ENCODE measurements at regions not wholly inside any gene's neighbourhood (a gene's known extent, or its start where the extent isn't known, plus 50 kb on each side); places are given as distances from the start of the nearest gene placed in this dataset.
"Not testable (repeated sequence)": the region's sequence is repeated elsewhere in the genome, so short reads cannot be mapped to it uniquely, and the experiment has no call there.

DNA sequence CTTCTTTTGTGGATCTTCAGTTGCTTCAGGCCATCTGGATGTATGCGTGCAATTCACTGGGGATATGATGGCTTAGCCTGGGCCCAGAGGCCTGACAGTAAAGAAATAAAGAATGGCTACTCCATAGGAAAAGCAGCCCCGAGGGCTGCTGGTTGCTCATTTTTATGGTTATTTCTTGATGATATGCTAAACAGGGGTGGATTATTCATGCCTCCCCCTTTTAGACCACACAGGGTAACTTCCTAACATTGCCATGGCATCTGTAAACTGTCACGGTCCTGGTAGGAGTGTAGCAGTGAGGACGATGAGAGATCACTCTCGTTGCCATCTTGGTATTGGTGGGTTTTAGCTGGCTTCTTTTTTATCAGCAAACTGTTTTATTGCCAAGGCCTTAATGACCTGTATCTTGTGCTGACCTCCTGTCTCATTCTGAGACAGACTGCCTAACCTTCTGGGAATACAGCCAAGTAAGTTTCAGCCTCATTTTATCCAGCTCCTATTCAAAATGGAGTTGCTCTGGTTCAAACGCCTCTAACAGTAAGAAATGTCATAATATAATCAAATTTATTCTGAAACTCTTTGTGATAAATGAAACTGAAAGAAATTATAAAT, 60.5 kb downstream of the DSEL start:
- DNase-seq: no peak

DNA sequence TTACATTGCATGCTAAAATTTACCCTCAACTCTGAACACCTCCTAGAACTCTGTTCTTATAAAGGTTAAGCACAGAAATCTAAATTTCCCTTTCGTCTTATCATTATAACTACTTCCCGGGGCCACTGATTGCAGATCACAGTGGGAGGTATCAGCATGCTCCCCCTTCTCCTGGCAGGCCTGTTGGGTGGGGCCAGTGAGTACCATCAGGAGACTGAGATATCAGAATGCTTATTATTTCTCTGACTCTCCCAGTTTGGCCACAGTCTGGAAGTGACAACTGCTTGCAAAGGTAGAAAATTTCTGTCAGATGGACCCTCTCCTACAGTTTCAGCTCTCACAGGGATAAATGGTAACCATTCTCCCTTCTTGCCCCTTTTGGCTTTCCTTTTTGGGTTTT, 62.6 kb downstream of the DSEL start:
- DNase-seq: no peak

DNA sequence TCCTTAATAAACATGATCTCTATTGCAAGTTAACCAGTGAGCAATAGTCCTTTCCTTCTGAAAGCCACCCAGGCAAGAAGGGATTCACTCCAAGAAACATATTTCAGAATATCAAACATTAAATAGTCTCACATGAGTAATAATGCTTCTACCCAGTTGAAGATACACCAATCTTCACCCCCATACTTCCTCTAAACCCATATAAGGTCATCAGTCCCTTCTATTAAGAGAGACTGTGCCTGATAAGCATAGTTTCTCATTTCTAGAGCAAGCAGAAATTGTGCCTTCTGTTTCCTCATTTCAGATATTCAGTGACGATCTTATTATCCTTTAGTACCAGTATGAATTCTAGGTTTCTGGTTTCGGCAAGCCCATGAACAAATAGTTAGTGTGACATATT, 64.6 kb downstream of the DSEL start:
- DNase-seq: no peak

DNA sequence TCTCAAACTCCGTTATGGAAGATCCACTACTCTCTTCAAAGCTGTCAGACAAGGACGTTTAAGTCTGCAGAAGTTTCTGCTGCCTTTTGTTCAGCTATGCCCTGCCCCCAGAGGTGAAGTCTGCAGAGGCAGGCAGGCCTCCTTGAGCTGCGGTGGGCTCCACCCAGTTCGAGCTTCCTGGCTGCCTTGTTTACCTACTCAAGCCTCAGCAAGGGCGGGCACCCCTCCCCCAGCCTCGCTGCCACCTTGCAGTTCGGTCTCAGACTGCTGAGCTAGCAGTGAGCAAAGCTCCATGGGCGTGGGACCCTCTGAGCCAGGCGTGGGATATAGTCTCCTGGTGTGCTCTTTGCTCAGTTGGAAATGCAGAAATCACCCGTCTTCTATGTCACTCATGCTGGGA, 65.4 kb downstream of the DSEL start:
- DNase-seq: not testable (repeated sequence)

DNA sequence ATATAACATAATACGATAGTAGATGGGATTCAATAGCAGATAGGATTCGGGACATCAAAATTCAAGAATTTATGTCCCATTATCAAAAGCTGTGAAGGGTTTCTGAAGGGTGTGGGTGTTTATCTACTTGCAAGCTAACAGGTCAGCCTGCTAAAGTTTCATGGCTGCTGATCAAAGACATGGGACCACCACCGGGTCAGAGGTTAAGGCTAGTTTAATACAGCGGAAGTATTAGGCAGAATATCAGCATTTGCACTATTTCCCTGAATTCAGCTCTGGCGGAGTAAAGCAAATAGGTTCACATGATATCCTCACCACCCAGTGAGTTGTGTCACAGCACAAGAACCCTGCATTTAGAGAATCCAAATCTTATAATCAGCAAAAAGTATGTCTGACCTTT, 82.5 kb downstream of the DSEL start:
- no peak for DNase-seq

DNA sequence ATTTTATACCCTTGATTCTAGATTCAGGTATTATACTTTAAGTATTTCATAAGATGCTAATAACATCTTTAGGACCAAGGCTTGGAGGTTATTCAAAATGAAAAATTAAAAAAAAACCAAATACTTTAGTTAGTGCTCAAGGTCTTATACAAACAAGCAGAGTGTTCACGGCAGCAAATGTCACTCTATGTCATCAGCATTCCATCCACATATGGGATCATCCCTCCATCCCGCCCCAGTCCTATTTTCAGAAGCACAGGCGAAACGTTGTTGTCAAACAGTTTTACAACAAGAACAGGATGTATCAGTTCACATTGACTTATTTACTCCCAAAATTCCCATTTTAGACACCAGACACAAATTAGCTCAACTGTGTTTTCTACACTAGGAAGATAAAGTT, 83.7 kb downstream of the DSEL start:
- DNase-seq: no peak

DNA sequence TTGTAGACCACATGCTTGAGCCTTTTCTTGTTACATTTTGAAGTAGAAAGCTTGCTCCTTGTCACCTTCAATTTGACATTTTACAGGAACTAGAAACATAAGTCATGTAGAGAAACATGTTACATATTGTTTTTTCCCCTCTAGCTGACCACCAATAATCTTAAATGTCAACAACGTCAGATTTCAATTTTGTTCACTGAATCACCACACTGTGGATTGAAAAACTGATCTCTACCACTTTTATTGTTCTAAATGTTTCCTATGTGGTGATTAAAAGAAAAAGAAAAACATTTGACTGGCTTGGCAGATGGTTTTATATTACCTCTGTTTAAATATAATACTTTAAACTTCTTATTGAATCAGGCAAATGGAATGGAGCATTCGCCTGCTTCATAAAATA, 87.7 kb downstream of the DSEL start:
- DNase-seq: no peak

DNA sequence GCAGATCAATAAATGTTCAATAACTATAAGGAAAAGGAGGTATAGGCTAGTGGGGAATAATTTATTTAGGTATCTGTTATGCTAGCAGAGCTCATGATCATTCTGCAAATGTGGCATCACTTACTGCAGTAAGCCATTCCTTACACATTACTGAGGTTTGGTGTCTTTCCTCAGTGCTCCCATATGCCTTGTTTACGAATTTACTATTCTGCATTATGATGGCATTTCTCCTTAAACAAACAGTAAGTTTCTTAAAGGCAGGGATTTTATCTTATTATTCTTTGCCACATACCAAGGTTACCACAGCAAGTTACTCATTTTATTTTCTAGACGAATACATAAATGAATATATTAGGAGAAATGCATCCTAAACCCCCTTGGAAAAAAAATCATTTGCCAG, 88.4 kb downstream of the DSEL start:
- no peak for DNase-seq

DNA sequence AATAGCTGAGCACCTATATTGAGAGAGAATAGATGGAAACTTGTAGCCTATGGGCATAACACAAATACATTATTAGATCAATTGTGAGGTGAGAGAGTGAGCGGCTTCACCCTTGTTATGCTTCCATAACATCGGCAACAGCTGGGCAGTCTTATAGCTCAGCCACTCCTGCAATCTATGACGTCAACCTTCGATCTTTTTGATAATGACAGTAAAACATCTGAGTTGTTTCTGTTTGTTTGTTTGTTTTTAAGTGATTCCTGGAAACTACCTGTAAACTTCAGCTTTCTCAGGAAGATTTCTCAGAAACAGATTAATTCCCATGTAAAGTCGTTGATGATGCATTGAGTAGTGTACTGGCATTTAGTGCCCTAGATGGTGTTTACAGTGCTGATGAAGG, 90.0 kb downstream of the DSEL start:
- DNase-seq: no peak

DNA sequence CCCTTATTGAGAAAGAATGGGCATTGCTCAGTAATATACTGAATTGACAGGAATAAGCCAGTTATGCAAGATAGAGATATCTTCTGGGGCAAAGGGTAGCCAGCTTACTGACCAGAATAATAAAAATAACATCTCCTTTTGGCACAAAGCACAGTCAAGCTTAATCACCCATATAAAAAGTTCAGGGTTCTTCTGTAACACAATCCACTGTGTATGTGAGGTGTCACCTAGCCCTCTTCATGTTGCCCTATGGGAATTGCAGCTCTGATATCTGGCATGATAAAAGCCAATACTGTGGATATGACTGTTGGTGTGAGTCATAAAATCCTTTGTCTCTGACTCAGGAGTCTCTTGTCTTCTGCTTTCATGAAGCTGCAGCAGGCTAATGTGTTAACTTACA, 90.8 kb downstream of the DSEL start:
- DNase-seq: no peak

DNA sequence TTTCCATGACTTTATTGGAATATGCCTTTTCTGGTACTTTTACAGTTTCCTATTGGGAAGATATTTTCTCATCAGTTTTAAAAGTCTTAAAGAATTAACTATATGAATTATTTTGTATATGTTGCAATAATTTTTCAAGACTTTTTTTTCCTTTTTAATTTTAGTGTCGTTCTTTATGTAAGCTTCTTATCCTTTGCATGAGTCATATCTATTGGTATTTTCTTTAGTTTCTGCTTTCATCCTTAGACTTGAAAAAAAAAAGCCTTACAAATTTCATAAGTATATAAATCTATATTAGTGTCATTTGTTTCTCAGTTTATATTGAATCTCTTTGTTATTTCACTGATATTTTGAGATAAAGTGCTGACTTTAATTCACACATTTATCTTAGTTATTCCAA, 94.9 kb downstream of the DSEL start:
- DNase-seq: no peak

DNA sequence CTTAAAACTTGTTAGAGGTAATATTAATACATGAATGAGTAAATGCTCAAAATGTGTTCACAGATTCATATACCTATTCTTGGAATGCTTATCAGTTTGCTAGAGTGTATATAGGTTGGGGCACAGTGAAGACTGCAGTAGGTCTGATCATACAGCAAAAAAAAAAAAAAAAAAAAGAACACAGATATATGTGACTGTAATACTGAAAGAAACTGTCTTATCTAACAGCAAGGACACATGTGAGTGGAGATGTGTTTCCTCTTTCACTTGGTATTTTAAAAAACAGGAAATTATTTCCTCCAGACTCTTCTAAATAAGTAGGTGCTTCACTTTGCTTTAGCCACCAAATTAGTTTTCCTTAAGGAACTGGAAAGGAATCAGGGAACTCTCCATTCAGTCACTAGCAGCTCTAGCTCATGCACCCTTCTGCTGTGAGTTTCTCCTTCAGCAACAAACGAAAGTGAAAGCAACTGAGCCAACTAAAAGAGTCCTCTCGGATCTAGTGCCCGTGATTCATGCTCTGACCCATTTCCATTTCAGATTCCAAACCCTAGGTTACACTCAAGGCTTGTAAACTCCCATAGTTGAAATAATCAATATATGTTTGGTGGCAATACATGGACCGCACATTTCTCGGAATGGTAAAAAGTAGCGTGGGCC, 98.5 kb downstream of the DSEL start:
- no peak for DNase-seq

DNA sequence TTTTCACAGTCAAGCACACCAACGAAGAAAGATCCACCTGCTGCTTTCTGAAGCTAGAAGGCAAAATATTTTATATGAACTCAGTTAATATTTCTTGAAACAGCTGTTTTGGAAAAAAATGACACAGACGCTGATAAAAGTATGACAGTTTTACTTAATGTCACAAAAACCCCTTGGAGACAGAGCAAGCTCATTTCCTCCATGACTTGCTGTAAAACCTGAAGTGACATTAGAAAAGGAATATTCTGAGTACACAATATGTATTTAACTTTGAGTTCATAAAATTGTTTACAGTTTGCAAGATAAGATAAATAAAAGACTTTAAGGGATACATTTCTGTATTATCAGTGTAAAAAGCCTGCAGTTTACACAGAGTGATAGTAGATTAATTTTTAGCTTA, 105.4 kb downstream of the DSEL start:
- DNase-seq: no peak

DNA sequence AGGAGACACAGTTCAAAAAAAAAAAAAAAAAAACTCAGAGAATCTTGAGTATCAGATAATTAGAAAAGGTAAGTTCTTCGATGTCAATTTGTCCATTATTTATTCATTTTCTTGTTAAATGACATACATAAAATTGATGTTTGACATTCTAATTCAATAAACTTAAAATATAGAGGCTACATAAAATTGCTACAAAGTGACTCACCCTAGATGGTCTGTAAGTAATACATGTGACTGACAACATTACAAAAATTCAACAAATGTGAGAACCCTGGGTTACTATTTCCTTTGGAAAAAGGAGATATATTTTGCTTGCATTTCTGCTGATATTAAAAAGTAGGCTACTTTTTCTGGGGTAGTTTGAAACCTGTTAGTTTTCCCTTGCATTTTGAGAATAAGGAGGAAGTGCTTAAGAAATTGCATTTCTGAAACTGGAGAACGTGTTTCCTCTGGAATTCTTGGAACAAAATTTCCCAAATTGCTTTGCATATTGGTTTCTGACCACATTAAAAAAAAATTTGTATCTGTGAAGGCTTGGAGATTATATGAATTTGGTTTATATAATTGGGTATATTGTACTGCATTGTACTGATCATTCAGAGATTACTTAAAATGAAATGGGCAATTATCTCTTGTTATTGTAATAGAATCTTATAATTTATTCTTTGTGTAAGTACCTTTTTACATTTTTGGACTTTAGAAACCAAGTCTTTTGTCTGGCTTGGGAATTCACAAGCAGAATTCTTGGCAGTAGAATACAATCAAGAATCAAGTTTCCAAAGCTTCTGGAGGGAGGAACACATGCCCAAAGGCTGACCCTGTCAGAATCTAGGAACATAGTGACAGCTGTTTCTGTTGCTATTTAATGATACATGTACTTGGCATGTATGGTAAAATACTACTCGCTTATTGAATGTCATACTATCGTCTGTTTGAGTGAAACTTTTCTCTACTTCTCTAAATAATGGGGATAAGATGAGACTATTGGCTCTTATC, 106.1 kb downstream of the DSEL start:
- no peak for DNase-seq

DNA sequence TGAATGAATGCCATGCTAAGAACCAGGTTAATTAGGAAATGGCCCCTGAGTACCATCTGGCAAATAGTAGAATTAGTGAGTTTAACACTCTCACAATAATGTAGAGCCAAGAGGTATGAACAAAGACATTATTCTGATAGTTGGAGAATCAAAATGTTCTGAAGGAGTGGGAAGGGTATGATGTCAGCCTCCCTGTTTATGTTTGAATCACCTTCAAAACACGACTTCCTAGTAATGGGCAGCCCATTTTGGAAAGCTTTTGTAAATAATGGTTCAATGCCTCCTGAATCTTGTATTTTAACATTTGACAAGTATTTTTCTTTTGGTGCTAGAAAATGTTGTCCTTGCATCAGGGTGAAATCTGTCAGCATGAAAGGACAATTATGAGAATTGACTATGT, 108.3 kb downstream of the DSEL start:
- no peak for DNase-seq

DNA sequence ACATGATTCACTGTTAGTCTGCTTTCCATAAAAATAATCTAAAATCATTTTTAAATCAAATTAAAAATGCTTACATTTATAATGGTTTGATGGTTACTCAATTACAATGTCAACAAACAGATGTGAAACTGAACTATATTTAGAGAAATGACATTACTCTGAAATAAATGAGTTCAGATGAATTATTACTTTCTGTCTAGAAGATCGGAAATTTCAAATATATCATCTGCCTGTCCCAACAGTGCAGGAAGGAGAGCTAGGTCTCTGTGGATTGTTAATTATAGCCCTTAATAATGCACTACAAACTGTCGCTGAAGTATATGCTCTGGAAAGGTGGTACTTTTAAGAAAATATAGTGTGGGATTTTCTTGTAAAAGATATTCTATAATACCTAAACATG, 109.8 kb downstream of the DSEL start:
- DNase-seq: no peak

DNA sequence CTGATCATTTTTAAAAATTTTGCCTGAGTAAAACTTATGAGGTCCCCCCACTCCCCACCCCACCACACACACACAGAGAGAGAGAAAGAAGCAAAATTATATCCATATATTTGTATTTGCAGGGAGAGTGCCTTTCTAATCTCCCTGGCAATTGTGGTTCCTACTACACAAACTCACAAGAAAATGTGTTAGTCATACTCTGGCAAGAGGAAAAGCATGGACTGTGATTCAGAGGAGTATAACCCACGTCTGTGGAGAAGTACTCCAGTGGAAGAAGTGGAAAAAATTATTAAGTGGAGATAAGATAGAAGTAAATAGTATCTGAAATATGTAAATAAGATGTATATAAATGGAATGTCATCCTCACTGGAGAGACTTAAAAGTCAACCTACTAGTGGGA, 114.0 kb downstream of the DSEL start:
- DNase-seq: no peak

DNA sequence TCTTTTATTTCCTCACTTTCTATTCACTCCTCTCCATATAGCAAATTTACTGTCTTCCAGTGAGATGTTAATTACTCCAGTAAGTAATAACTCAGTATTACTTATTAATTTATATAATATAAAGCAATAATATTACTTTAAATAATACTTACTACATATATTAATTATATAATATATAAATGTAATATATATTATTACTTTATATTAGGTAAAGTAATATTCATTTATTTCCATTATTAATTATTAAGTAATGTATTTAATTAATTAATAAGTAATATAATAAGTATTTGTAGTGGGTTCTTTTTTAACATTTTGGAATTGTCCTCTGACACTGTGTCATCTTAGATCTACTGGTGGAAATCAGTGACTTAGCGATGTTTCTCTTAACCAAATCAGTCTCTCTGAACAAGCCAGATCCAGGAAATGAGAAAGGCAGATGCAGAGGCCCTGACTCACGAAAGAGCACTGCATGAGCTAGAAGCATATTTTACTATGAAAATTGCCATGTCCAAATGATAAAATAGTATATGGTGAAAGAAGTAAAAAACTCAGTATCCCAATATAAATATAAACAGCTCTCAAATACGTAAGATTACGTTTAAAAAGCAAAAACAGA, 115.9 kb downstream of the DSEL start:
- DNase-seq: no peak

DNA sequence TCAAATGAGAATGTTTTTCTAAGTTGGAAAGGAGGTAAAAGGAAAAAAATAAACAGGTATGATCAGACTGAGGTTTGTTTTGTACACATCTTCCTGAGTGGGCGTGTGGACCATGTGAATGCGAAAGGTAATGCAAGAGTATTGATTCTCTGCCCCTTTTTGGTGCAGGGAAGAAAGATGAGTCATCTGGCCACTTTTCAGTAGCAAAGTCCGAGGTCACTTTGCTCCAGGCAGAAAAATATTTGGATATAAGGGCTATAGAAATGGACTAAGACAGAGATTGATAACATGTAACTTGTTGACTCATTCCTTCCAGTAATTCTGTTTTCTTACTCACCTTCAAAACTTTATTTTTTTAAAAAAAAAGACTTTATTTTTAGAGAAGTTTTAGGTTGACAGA, 130.5 kb downstream of the DSEL start:
- no peak for DNase-seq

DNA sequence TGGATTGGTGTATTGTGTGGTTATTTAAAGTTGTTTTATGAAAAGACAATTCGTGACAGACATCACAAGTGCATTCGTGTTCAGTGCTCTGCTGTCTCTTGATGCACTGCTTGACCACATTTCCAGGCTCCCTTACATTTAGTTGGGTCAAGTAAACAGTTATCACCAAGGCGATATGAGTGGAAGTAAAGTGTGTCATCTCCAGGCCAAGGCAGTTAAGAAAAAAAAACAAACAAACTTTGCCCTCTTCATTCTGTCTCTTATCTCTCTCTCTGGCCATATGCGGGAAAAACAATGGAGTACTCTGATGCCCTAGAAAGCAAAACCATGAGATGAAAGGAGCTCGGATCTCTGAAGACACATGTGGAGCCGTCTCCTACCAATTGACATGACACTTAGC, 131.1 kb downstream of the DSEL start:
- no peak for DNase-seq

DNA sequence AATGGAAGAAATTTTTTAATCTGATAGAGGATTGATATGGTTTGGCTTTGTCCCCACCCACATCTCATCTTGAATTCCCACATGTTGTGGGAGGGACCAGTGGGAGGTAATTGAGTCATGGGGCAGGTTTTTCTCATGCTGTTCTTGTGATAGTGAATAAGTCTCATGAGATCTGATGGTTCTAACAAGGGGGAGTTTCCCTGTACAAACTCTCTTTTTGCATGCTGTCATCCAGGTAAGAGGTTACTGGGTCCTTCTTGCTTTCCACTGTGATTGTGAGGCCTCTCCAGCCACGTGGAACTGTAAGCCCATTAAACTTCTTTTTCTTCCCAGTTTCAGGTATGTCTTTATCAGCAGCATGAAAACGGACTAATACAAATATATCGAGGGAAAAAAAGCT, 132.5 kb downstream of the DSEL start:
- not testable (repeated sequence) for DNase-seq

DNA sequence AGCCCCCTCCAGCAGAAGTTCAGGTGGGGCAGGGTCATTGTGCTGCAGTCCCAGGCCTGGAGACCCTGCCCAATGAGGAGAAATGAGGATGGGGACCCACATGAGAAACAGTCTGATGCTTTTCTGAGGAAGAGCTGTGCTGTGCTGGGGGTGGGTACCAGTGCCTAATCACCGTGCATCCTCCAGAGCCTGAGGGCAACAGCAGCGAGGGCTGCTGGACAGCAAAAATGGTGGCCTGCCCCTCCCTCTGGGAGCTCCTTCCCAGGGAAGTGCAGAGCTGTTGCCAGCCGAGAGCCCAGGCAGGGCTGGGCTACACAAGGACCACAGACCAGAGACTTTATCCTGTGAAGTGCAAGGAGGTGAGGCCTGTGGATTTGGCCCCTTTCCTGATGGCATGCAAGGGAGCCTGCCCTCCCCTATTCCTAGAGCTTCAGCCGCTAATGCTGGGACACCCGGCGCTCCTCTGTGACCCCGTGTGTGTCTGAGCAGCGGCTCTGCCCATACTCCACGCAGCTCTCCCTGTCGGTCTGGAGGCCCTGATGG, 134.8 kb downstream of the DSEL start:
- no peak for DNase-seq

DNA sequence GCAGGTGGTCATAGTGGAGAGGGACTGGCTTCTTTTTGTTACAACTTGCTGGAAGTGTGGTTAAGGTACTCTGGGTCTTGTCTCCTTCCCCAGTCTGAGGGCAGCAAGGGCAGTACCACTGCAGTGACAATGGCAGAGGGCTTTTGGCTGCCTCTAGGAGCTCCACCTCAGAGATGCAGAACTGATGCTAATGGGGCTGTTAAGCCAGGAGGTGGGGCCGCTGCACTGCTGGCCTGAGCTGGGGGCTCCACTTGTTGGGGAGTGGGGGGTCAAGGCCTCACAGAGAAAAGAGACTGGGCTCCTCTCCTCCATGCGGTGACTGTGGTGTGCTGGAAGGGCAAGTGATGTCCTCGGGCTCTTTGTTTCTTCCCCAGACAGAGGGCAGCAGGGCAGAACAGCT, 135.7 kb downstream of the DSEL start:
- no peak for DNase-seq
